HCT116 (cell line): ENCODE measurements at regions not wholly inside any gene's neighbourhood (a gene's known extent, or its start where the extent isn't known, plus 50 kb on each side); places are given as distances from the start of the nearest gene placed in this dataset.

ENCODE experiments used
- CEBPB ChIP-seq: IDR thresholded peaks from 2 replicates; pipeline ENCODE4 v1.6.1; 2012; ENCODE audit warnings: low read depth
- EZH2 ChIP-seq: fragments of 200-600 bp; sonication (generic); IDR thresholded peaks from 2 replicates; pipeline ENCODE4 v1.6.1; 2017; ENCODE audit warnings: antibody characterized with exemption, mixed run types
- MAX ChIP-seq: IDR thresholded peaks from 2 replicates; pipeline ENCODE4 v1.6.1; 2012
- POLR2A ChIP-seq: IDR thresholded peaks from 2 replicates; pipeline ENCODE4 v1.7.0; 2011; ENCODE audit warnings: borderline replicate concordance; ENCODE audit not compliant: insufficient read depth, insufficient read length; ENCODE audit errors: extremely low read depth
- POLR2AphosphoS5 ChIP-seq: IDR thresholded peaks from 2 replicates; pipeline ENCODE4 v1.6.1; 2011; ENCODE audit warnings: mild to moderate bottlenecking, low read depth, low read length, moderate library complexity
- RAD21 ChIP-seq: IDR thresholded peaks from 2 replicates; pipeline ENCODE4 v1.6.1; 2012; ENCODE audit warnings: low read depth, mild to moderate bottlenecking
- REST ChIP-seq: IDR thresholded peaks from 2 replicates; pipeline ENCODE4 v1.6.1; 2012; ENCODE audit warnings: low read depth
- SP1 ChIP-seq: IDR thresholded peaks from 2 replicates; pipeline ENCODE4 v1.6.1; 2012; ENCODE audit warnings: low read depth
- TCF7L2 ChIP-seq: IDR thresholded peaks from 2 replicates; pipeline ENCODE4 v1.7.0; 2011; ENCODE audit warnings: borderline replicate concordance, inconsistent platforms; ENCODE audit not compliant: insufficient read depth, insufficient read length; ENCODE audit errors: extremely low read depth
- YY1 ChIP-seq: IDR thresholded peaks from 2 replicates; pipeline ENCODE4 v1.6.1; 2011; ENCODE audit warnings: low read length, low read depth, moderate library complexity, mild to moderate bottlenecking; ENCODE audit not compliant: insufficient replicate concordance; ENCODE audit errors: extremely low read depth
- ZNF274 ChIP-seq: fragments of 200-500 bp; sonication (Bioruptor generic); IDR thresholded peaks from 2 replicates; pipeline ENCODE4 v1.6.1; 2014; ENCODE audit warnings: mild to moderate bottlenecking, low read depth, low read length, inconsistent platforms
- TF ChIP-seq, protein P1 (sequence below), 3 experiments: fragments of 200-600 bp in 1 of 3; sonication (generic) in 1 of 3; IDR thresholded peaks in 2 of 3; conservative IDR thresholded peaks in 1 of 3; 2 replicates each; pipeline ENCODE4 v1.5.1; 2012 to 2017; ENCODE audit warnings: low read depth in 2 of 3, low read length in 2 of 3, antibody characterized with exemption in 1 of 3, borderline replicate concordance in 1 of 3, control low read depth in 1 of 3, mild to moderate bottlenecking in 1 of 3, mixed read lengths in 1 of 3, mixed run types in 1 of 3, moderate library complexity in 1 of 3; ENCODE audit not compliant: insufficient read depth in 1 of 3

DNA sequence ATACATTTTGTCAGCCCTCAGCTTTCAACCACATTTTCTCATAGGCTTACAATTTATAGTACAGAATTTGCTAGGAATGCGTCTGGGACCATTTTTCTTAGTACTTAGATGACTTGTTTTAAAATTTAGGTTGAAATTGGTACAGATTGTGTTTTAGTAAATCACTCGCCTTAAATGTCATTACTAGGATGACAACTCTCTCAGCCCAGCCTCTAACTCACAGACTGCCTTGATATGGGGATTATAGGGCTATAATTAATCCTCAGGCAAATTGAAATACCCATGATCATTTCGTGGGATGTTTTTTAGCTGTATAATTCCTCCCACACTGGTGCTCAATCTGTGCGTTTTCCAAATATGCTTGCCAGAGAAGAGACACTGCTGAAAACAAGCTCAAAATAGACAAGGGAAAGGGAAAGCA, 299.7 kb upstream of the AKR1E2 start:
- no peak for TF ChIP-seq EZH2
- no peak for TF ChIP-seq POLR2AphosphoS5
- TF ChIP-seq MAX = no peak
- TF ChIP-seq CEBPB = no peak
- TF ChIP-seq ZNF274 = no peak
- no peak for TF ChIP-seq POLR2A
- TF ChIP-seq YY1 = no peak
- TF ChIP-seq REST = no peak
- TF ChIP-seq, protein P1, sequence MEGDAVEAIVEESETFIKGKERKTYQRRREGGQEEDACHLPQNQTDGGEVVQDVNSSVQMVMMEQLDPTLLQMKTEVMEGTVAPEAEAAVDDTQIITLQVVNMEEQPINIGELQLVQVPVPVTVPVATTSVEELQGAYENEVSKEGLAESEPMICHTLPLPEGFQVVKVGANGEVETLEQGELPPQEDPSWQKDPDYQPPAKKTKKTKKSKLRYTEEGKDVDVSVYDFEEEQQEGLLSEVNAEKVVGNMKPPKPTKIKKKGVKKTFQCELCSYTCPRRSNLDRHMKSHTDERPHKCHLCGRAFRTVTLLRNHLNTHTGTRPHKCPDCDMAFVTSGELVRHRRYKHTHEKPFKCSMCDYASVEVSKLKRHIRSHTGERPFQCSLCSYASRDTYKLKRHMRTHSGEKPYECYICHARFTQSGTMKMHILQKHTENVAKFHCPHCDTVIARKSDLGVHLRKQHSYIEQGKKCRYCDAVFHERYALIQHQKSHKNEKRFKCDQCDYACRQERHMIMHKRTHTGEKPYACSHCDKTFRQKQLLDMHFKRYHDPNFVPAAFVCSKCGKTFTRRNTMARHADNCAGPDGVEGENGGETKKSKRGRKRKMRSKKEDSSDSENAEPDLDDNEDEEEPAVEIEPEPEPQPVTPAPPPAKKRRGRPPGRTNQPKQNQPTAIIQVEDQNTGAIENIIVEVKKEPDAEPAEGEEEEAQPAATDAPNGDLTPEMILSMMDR (IDR thresholded peaks at IDR 0.05 in 2 of 3, conservative IDR thresholded peaks at IDR 0.05 in 1 of 3; ENCODE audit: borderline replicate concordance in 1 of 3, insufficient read depth in 1 of 3, low read depth in 2 of 3, low read length in 2 of 3) = no peak
- no peak for TF ChIP-seq RAD21
- no peak for TF ChIP-seq SP1
- TF ChIP-seq TCF7L2 = no peak
